SH-SY5Y (cell line): ENCODE measurements at regions not wholly inside any gene's neighbourhood (a gene's known extent, or its start where the extent isn't known, plus 50 kb on each side); places are given as distances from the start of the nearest gene placed in this dataset.

Source experiments
- GATA2 ChIP-seq: IDR thresholded peaks from 2 replicates; pipeline ENCODE4 v1.6.1; 2011; ENCODE audit warnings: mild to moderate bottlenecking, low read depth, low read length
- GATA3 ChIP-seq: IDR thresholded peaks from 2 replicates; pipeline ENCODE4 v1.6.1; 2011; ENCODE audit warnings: low read depth, mild to moderate bottlenecking, low read length, moderate library complexity

DNA sequence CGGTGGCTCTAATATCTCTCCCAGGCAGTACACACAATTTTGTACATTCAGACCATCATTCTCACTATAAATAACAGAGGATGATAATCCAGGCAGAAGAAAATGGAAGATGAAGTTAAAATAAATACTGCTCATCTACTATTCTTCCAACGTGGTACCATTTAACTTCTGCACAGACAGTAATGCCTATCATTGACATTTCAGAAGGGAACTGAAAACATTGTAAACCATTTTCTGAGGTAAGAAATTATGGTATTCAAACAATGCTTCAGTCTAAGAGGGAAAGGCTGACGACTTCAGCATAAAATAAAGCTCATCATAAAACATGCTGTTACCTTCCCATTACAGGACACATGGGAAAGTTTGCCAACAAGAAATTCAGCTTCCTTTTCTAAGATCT, 814.4 kb downstream of the NR4A2 start:
- TF ChIP-seq GATA2: no peak
- no peak for TF ChIP-seq GATA3
